Putamen (tissue), 1 donor: ENCODE measurements at regions not wholly inside any gene's neighbourhood (a gene's known extent, or its start where the extent isn't known, plus 50 kb on each side); places are given as distances from the start of the nearest gene placed in this dataset.

ENCODE experiments used
- DNase-seq: peaks from one replicate; pipeline ENCODE4 v3.0.0-alpha.2; 2016; ENCODE audit warnings: low spot score

GRCh38 chr15:94535298-94536048 lies 304.1 kb downstream of the MCTP2 start:
- no peak for DNase-seq

- DNase-seq, result no peak
Measured at GRCh38 chr15:94536549-94536948, 305.2 kb downstream of the MCTP2 start.

- no peak for DNase-seq
Measured at GRCh38 chr15:94538280-94538679, 306.9 kb downstream of the MCTP2 start.

GRCh38 chr15:94542391-94542790 lies 311.0 kb downstream of the MCTP2 start:
- DNase-seq, result no peak

GRCh38 chr15:94546808-94547207 lies 315.4 kb downstream of the MCTP2 start:
- no peak for DNase-seq

GRCh38 chr15:94547711-94548110 lies 316.4 kb downstream of the MCTP2 start:
- DNase-seq, result no peak

- no peak for DNase-seq
Measured at GRCh38 chr15:94555841-94556519, 324.6 kb downstream of the MCTP2 start.

- DNase-seq, result no peak
Measured at GRCh38 chr15:94561036-94561689, 329.8 kb downstream of the MCTP2 start.

GRCh38 chr15:94563456-94563855 lies 332.1 kb downstream of the MCTP2 start:
- no peak for DNase-seq

GRCh38 chr15:94576889-94577533 lies 345.6 kb downstream of the MCTP2 start:
- DNase-seq, result no peak

GRCh38 chr15:94579286-94579685 lies 347.9 kb downstream of the MCTP2 start:
- DNase-seq, result no peak

GRCh38 chr15:94580211-94580885 lies 349.0 kb downstream of the MCTP2 start:
- no peak for DNase-seq

- DNase-seq, result no peak
Measured at GRCh38 chr15:94582368-94582767, 351.0 kb downstream of the MCTP2 start.

- no peak for DNase-seq
Measured at GRCh38 chr15:94584833-94585244, 353.5 kb downstream of the MCTP2 start.

GRCh38 chr15:94586099-94586498 lies 354.7 kb downstream of the MCTP2 start:
- DNase-seq, result no peak

GRCh38 chr15:94587113-94587512 lies 355.8 kb downstream of the MCTP2 start:
- no peak for DNase-seq

- DNase-seq, result no peak
Measured at GRCh38 chr15:94588993-94589392, 357.6 kb downstream of the MCTP2 start.

- no peak for DNase-seq
Measured at GRCh38 chr15:94592495-94592894, 361.1 kb downstream of the MCTP2 start.

- DNase-seq, result no peak
Measured at GRCh38 chr15:94596707-94597106, 365.3 kb downstream of the MCTP2 start.

- DNase-seq, result no peak
Measured at GRCh38 chr15:94600505-94600904, 369.1 kb downstream of the MCTP2 start.

GRCh38 chr15:94602754-94603470 lies 371.6 kb downstream of the MCTP2 start:
- no peak for DNase-seq
